GM18517 (cell line): ENCODE measurements at regions not wholly inside any gene's neighbourhood (a gene's known extent, or its start where the extent isn't known, plus 50 kb on each side); places are given as distances from the start of the nearest gene placed in this dataset.
"Not testable (repeated sequence)": the region's sequence is repeated elsewhere in the genome, so short reads cannot be mapped to it uniquely, and the experiment has no call there.

Source experiments
- ATAC-seq: cut with Tn5 transposase; IDR thresholded peaks from one replicate; pipeline ENCODE4 v1.9.1; 2021; ENCODE audit warnings: mild to moderate bottlenecking, moderate library complexity; ENCODE audit not compliant: unreplicated experiment

DNA sequence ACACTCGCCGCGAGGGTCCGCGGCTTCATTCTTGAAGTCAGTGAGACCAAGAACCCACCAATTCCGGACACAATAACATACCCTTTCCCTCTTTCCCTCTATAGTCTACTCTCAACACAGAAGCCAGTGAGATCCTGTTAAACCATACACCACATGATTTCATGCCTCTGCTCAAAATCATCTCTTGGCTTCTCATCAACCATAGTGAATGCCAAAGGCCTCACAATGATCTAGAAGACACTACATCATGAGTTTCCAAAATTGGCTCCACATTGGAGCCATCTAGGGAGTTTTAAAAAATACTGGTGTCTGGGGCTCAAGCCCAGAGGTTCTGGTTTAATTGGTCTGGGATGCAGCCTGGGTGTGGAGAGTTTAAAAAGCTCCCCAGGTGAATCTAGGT lies 124.5 kb downstream of the EFNB1 start:
- ATAC-seq = no peak

DNA sequence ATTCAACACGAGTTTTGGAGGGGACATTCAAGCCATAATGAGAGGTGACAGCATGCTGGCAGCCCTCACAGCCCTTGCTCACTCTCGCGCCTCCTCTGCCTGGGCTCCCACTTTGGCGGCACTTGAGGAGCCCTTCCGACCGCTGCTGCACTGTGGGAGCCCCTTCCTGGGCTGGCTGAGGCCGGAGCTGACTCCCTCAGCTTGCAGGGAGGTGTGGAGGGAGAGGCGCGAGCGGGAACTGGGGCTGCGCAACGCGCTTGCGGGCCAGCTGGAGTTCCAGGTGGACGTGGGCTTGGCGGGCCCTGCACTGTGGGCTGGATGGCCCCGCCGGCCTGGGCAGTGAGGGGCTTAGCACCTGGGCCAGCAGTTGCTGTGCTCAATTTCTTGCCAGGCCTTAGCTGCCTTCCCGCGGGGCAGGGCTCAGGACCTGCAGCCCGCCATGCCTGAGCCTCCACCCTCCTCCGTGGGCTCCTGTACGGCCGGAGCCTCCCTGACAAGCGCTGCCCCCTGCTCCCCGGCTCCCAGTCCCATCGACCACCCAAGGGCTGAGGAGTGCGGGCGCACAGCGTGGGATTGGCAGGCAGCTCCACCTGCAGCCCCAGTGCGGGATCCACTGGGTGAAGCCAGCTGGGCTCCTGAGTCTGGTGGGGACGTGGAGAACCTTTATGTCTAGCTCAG lies 123.3 kb downstream of the EFNB1 start:
- ATAC-seq = not testable (repeated sequence)

- ATAC-seq = no peak
Measured at GRCh38 chrX:68950937-68951336, 122.1 kb downstream of the EFNB1 start.

DNA sequence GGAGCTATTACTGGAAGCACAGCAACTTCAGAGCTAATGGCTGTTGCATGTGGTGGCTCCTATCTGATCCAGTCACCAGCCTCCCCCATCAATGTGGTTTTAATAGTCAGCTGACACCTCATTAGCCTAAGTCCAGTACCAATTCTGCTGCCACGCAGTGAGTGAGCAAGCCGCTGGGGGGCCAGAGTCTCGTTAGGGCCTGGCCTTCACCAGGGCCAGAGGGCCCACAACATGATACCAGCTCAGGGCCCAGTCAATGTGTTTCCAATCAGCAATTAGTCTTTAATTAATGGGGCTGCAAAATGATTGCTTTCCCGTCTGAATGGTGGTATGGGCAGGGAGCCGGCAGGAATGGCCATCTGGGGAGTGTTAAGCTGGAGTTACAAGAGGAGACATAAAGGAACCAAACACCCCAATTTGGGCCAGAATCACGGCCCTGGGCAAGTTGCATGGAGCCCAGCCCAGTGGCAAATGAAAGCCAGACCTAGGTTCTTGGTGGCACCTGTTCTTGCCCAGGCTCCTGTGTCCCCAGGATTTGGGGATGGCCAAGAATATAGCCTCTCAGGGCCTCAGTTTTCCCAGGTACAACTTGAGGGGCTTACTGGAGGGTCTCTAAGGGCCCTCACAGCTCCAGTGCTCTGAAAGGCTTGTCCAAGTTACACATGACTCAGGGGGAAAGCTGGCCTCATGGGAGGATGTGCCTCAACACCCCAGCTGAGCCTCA lies 119.2 kb downstream of the EFNB1 start:
- no peak for ATAC-seq

DNA sequence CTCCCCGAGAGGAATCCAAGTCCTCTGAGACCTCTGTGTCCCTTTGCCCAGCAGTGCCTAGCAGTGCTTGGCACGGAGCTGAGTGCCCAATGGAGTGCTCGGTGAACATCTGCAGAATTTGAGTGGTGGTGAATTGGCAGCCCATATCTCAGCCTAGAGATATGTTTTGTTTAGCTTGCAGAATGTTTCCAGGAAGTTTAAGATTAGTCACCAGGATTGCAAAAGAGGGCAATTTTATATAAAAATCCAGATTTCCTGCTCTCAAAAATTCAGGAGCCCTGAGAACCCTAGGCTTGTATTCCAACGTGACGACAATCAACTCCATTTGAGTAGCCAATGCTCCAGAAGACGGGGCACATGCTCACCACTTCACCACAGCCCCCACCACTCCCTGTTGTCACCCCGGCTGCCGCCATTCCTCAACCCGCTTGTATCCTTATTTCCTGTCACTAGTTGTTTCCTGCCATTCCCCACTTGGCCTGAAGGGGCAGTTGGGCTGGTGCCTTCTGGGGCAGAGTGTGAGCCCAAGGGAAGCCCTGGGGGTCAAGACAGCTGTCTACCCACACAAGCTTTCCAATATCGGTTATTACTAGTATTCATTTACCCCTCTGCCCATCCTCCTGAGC lies 116.9 kb downstream of the EFNB1 start:
- no peak for ATAC-seq

DNA sequence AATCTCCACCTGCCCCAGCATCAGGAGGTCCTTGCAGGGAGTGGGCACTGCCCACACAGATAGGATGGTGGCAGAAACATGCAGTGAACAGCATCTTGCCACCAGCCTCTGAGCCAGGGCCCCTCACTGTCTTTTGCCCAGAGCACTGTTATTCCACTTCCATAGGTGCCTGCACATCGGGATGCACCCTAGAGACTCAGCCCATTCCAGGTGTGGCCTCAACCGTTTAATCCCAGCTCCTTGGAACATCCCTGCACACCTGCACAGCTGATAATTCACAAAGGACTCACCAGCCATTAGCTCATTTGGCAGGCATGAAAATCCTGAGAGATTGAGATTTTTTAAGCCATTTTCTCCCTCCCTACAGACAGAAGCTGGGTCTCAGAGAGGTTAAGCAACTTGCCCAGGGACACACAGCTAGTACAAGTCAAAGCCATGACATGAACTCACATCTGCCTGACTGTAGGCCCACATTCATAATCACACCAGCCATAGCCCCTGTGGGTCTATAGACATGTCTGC lies 116.3 kb downstream of the EFNB1 start:
- no peak for ATAC-seq

- ATAC-seq = no peak
Measured at GRCh38 chrX:68944211-68944610, 115.4 kb downstream of the EFNB1 start.

GRCh38 chrX:68942840-68943239 lies 114.0 kb downstream of the EFNB1 start:
- ATAC-seq = no peak

DNA sequence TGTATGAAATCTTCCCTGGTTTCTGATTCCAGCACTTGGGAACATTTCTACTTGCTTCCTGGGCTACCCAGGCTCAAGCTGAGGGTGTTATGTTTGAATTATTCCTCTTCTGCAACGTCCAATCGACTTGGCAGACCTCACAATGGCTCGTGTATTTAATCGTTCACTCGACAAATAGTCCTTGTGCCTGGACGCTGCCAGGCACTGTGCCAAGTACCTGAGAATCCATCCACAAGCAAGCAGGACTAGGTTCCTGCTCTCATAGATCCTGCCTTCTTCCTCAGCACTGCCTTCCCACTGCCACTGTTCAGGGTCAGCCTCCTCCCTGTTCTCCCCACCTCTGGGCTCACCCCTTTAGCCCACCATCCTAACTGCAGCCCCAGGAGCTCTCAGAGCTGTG lies 113.3 kb downstream of the EFNB1 start:
- ATAC-seq = no peak

GRCh38 chrX:68941385-68941952 lies 112.6 kb downstream of the EFNB1 start:
- no peak for ATAC-seq

DNA sequence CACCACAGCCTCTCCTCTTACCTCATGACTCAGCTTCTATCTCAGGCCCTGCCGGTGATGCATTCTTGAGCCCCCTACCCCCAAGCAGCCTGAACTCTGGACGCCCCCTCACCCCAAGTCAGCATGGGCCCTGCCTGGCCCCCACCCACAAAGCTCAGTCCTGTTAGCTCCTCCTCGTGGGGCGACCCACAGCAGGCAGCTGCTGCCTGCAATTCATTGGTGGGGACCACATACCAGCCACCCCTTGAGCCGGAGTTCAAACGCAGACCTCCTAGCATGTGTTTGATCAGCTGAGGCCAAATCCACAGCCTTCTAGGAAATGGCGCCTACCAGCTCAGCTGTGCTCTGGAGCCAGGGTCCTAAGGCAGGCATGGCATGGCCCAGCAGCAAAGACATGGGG lies 111.8 kb downstream of the EFNB1 start:
- no peak for ATAC-seq

DNA sequence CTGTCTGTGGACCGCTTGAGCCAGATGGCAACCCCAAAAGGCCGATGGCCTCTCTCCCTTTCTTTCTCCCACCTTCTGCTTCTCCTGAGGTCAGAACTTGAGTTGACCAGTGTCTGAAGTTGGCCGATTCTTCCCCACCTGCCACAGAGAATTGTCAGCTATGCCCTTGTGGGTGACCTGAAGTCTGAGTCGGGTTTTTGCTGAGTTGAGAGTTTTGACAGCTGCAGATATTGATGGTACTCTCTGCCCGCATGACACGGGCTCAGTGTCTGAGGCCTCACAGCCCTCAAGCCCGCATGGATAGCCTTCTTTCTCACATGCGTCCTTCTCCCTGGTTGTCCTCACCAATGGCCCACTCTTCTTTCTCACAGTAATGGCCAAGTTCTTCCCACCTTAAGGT lies 111.0 kb downstream of the EFNB1 start:
- no peak for ATAC-seq

GRCh38 chrX:68938244-68939004 lies 109.6 kb downstream of the EFNB1 start:
- no peak for ATAC-seq

DNA sequence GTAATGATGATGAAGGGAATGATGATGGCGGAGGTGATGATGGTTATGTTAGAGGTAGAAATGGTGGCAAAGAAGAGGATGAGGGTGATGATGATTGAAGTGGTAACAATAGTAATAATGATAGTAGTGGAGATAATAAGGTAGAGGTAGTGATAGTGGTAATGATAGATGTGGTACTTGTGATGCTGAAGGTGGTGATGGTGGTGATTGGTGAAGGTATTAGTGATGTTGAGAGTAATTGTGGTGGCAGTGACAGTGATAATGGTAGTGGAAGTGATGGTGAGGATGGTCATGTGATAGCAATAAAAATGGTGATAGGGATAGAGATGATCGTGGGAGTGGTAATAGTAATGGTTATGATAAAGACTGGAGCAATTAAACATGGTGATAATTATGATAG lies 108.8 kb downstream of the EFNB1 start:
- ATAC-seq = no peak

DNA sequence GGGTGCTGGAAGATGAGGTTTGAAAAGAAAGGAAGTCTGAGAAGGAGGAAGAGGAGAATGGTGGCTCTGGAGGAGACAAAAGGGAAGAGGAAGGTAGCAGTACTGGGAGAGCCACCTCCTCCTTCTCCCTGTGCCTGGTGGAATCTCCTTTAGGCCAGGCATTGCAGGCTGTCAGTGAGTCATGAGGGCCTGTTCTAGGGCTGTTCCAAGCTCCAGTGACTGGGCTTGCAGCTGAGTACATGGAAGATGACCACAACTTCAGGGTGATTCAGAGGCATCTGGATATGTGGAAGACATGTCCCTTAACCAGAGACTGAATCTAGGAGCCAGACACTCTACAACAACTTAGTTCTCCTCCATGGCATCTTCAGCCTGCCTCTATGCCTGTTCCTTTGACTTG lies 107.8 kb downstream of the EFNB1 start:
- ATAC-seq = no peak

GRCh38 chrX:68936126-68936525 lies 107.3 kb downstream of the EFNB1 start:
- ATAC-seq = no peak

- no peak for ATAC-seq
Measured at GRCh38 chrX:68935362-68935761, 106.5 kb downstream of the EFNB1 start.

GRCh38 chrX:68934922-68935321 lies 106.1 kb downstream of the EFNB1 start:
- no peak for ATAC-seq

- no peak for ATAC-seq
Measured at GRCh38 chrX:68934421-68934820, 105.6 kb downstream of the EFNB1 start.

- ATAC-seq = no peak
Measured at GRCh38 chrX:68932611-68933010, 103.8 kb downstream of the EFNB1 start.

DNA sequence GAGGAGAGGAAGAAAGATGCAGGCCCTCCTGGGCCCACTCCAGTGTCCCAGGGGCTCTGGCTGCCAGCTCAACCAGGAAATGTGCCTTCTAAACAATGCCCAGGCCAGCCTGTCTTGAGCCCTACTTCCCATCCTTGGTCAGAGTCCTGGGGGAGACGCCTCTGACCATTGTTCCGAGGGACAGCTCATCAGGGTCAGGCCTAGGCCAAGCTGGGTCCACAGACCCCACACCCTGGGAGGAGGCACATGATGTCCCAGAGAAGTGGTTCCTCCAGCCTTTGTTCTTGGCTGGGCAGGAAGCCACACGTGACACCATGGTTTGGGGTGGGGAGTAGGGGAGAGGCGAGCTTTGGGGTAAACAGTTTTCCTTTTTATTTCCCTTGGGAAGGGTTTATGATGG lies 102.5 kb downstream of the EFNB1 start:
- ATAC-seq = no peak
